ENCODE measurements at regions not wholly inside any gene's neighbourhood (a gene's known extent, or its start where the extent isn't known, plus 50 kb on each side); places are given as distances from the start of the nearest gene placed in this dataset.

DNA sequence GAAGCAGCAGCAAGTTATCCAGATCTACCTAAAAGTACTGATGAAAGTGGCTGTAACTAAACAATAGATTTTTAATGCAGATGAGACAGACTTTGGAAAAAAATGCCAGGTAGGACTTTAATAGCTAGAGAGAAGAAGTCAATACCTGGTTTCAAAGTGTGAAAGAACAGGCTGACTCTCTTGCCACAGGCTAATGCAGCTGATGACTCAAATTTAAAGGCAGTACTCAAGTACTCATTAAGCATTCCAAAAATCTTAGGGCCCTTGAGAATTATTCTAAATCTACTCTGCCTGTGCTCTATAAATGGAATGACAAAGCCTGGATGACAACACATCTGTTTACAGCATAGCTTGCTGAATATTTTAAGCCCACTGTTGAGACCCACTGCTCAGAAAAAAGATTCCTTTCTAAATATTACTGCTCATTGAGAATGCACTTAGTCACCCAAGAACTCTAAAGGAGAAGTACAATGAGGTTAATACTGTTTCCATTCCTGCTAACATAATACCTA, 68.6 kb upstream of the SYT1 start:
- no peak for DNase-seq

GRCh38 chr12:78797196-78797931, 67.2 kb upstream of the SYT1 start:
- no peak for DNase-seq

- no peak for DNase-seq
Observed at GRCh38 chr12:78799649-78800048, 64.9 kb upstream of the SYT1 start.

DNA sequence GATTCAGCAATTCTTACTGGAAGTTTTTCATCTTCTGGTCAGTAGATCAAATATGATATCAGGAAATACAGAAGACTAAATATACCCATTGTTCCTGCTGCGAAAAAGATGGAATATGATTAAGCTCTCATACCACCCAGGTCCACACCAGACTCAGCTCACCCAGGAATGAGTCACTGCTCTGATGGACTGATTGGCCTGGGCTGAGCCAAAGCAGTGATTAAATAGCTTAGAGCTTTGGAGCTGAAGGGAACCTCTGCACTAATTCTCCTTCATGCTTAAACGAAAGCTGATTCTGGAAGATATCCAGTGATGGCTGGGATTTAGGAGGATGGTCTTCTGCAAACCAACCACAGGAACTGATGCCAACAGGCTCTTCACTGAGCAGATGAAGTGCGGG, 62.0 kb upstream of the SYT1 start:
- DNase-seq: no peak

DNA sequence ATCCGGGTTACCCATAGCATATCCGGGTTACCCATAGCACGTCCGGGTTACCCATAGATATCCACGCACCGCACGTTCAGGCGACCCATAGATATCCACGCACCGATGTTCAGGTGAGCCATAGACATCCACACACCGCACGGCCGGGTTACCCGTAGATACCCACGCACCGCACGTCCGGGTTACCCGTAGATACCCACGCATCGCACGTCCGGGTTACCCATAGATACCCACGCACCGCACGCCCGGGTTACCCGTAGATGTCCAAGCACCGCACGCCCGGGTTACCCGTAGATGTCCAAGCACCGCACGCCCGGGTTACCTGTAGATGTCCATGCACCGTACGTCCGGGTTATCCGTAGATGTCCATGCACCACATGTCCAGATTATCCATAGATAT, 60.3 kb upstream of the SYT1 start:
- DNase-seq: no peak
